SK-N-MC (cell line): ENCODE measurements at regions not wholly inside any gene's neighbourhood (a gene's known extent, or its start where the extent isn't known, plus 50 kb on each side); places are given as distances from the start of the nearest gene placed in this dataset.
"Not testable (repeated sequence)": the region's sequence is repeated elsewhere in the genome, so short reads cannot be mapped to it uniquely, and the experiment has no call there.

Experiments used
- DNase-seq: peaks from one replicate; pipeline ENCODE4 v3.0.0-alpha.2; 2011; ENCODE audit warnings: low read depth, low spot score
- H3K27ac ChIP-seq: fragments of 200-600 bp; sonication (generic); 2 replicates; pipeline ENCODE4 v1.5.1; 2016; ENCODE audit warnings: mixed run types
- H3K36me3 ChIP-seq: fragments of 200-600 bp; sonication (generic); 2 replicates; pipeline ENCODE4 v1.6.1; 2017; ENCODE audit warnings: antibody characterized with exemption, low read length, mixed read lengths; ENCODE audit not compliant: insufficient read depth
- H3K4me3 ChIP-seq: fragments of 200-600 bp; sonication (generic); 2 replicates; pipeline ENCODE4 v1.5.1; 2016
- H3K9ac ChIP-seq: fragments of 200-600 bp; sonication (generic); 2 replicates; pipeline ENCODE4 v1.8.0; 2017; ENCODE audit warnings: mixed run types, mixed read lengths; ENCODE audit not compliant: insufficient read length
- H3K9me3 ChIP-seq: fragments of 200-600 bp; sonication (generic); 2 replicates; pipeline ENCODE4 v1.6.1; 2017; ENCODE audit warnings: low read depth, mild to moderate bottlenecking, antibody characterized with exemption, low read length, moderate library complexity, mixed read lengths
- EZH2 ChIP-seq: fragments of 200-600 bp; sonication (generic); IDR thresholded peaks from one replicate; pipeline ENCODE4 v1.6.1; 2017; ENCODE audit warnings: antibody characterized with exemption
- FOXP2 ChIP-seq: optimal IDR thresholded peaks from 2 replicates; pipeline ENCODE3; 2011; ENCODE audit warnings: mild to moderate bottlenecking, moderate library complexity; ENCODE audit not compliant: insufficient read depth; ENCODE audit errors: extremely low read length, control extremely low read depth
- POLR2AphosphoS5 ChIP-seq: IDR thresholded peaks from 2 replicates; pipeline ENCODE4 v1.6.1; 2012; ENCODE audit warnings: mild to moderate bottlenecking, low read depth, low read length, borderline replicate concordance

DNA sequence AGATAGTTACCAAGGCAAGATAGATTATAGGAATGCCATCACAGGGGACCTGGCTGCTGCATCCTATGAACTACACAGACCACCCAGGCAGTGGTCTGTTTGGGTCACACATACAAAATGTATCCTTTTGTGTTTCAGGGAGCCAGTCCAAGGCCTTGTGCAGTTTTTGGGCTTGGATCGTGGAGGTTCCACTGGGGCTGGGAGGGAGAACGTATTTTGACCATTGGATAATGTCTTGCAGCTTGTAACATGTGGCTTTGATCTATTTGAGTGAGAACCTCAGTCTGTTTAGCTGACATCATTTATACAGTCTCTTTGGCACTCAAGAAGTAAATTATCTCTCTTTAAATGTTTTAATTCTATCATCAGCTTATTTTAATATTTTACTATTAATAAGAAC lies 147.3 kb downstream of the DUSP10 start:
- no peaks in the 10 kb centered on the region for H3K36me3 ChIP-seq
- no peak for DNase-seq

GRCh38 chr1:221598122-221598521 lies 143.8 kb downstream of the DUSP10 start:
- no peak overlapping the region for H3K4me3 ChIP-seq
- H3K9ac ChIP-seq = no peak overlapping the region
- no peaks in the 10 kb centered on the region for H3K36me3 ChIP-seq
- DNase-seq = no peak
- H3K27ac ChIP-seq = no peak overlapping the region
- TF ChIP-seq EZH2 = no peak
- TF ChIP-seq FOXP2 = no peak
- TF ChIP-seq POLR2AphosphoS5 = no peak
- H3K9me3 ChIP-seq = no peaks in the 10 kb centered on the region

More for the DNA sequence above, 147.3 kb downstream of the DUSP10 start:
- Histone ChIP-seq H3K9ac (no peak overlapping the region), H3K9me3 (no peaks in the 10 kb centered on the region), H3K4me3 (no peak overlapping the region), H3K27ac (no peak overlapping the region)
- TF ChIP-seq EZH2 = no peak
- no peak for TF ChIP-seq POLR2AphosphoS5
- TF ChIP-seq FOXP2 = no peak

DNA sequence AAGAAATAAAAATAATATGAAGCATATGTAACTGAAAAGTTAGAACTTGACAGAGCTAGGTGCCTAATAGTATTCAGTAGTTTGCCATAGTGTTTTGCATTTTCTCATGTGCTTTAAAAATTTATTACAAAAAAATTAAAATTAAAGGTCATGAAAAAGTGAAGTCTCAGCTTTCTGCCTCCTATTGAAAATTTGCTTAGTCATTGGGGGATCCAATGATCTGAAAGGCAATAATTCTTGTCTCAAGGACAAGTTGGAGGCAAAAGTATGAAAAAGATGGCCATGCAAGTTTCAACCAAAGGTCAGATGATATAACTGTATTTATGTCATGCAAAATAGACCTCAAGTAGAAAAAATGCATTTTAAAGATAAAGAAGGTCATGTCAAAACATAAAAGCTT lies 140.7 kb downstream of the DUSP10 start:
- Histone ChIP-seq H3K4me3 (no peak overlapping the region), H3K9me3 (no peaks in the 10 kb centered on the region), H3K9ac (no peak overlapping the region), H3K27ac (no peak overlapping the region), H3K36me3 (no peaks in the 10 kb centered on the region)
- DNase-seq = no peak
- TF ChIP-seq POLR2AphosphoS5 (no peak), FOXP2 (no peak), EZH2 (no peak)

GRCh38 chr1:221602830-221603229 lies 139.1 kb downstream of the DUSP10 start:
- no peak overlapping the region for H3K4me3 ChIP-seq
- H3K36me3 ChIP-seq = no peaks in the 10 kb centered on the region
- TF ChIP-seq FOXP2 (no peak), EZH2 (no peak), POLR2AphosphoS5 (no peak)
- no peak overlapping the region for H3K9ac ChIP-seq
- no peaks in the 10 kb centered on the region for H3K9me3 ChIP-seq
- DNase-seq = no peak
- H3K27ac ChIP-seq = no peak overlapping the region

- H3K36me3 ChIP-seq, H3K4me3 ChIP-seq, H3K27ac ChIP-seq, H3K9me3 ChIP-seq, H3K9ac ChIP-seq, DNase-seq: not testable (repeated sequence)
Measured at GRCh38 chr1:221604390-221604789, 137.5 kb downstream of the DUSP10 start.

- Histone ChIP-seq H3K4me3 (no peak overlapping the region), H3K9me3 (no peaks in the 10 kb centered on the region), H3K36me3 (no peaks in the 10 kb centered on the region), H3K27ac (no peak overlapping the region), H3K9ac (no peak overlapping the region)
- DNase-seq = no peak
- TF ChIP-seq FOXP2 = no peak
- TF ChIP-seq POLR2AphosphoS5 = no peak
Measured at GRCh38 chr1:221604948-221605347, 136.9 kb downstream of the DUSP10 start.

DNA sequence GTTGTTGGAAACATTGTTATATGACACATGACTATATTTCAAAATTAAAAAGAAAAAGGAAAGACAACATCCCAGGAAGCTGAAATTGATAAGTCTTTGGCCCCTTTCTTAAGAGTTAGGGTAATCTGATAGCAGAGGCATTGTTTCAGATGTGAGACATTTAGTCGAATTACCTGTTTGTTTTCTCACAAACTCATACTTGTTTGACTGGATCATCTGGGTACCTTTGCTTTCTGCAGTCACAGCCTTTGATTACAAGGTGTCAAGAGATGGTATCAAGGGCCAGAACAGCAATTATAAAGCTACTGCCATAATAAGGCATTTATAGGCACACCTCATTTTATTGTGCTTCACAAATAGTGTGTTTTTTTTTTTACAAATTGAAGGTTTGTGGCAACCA lies 136.3 kb downstream of the DUSP10 start:
- no peak for TF ChIP-seq FOXP2
- no peak for TF ChIP-seq EZH2
- TF ChIP-seq POLR2AphosphoS5 = no peak
- no peak for DNase-seq

DNA sequence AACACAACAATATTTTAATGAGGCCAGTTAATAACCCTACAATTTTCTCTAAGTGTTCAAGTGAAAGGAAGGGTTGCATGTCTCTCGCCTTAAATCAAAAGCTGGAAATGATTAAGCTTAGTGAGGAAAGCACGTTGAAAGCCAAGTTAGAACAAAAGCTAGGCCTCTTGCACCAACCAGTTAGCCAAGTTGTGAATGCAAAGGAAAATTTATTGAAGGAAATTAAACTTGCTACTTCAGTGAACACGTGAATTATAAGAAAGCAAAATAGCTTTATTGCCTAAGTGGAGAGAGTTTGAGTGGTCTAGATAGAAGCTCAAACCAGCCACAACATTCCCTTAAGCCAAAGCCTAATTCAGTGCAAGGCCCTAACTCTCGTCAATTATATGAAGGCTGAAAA lies 135.6 kb downstream of the DUSP10 start:
- Histone ChIP-seq H3K27ac (no peak overlapping the region), H3K9me3 (no peaks in the 10 kb centered on the region), H3K9ac (no peak overlapping the region), H3K36me3 (no peaks in the 10 kb centered on the region), H3K4me3 (no peak overlapping the region)
- TF ChIP-seq FOXP2 = no peak
- no peak for TF ChIP-seq POLR2AphosphoS5
- TF ChIP-seq EZH2 = no peak
- DNase-seq = no peak

More for the DNA sequence above, 136.3 kb downstream of the DUSP10 start:
- no peak overlapping the region for H3K4me3 ChIP-seq
- H3K27ac ChIP-seq = no peak overlapping the region
- no peak overlapping the region for H3K9ac ChIP-seq
- no peaks in the 10 kb centered on the region for H3K9me3 ChIP-seq
- no peaks in the 10 kb centered on the region for H3K36me3 ChIP-seq

GRCh38 chr1:221608835-221609320 lies 133.0 kb downstream of the DUSP10 start:
- Histone ChIP-seq H3K9ac (no peak overlapping the region), H3K27ac (no peak overlapping the region), H3K9me3 (no peaks in the 10 kb centered on the region), H3K4me3 (no peak overlapping the region), H3K36me3 (no peaks in the 10 kb centered on the region)
- no peak for TF ChIP-seq POLR2AphosphoS5
- no peak for TF ChIP-seq FOXP2
- no peak for TF ChIP-seq EZH2
- no peak for DNase-seq
